ENCODE measurements at regions not wholly inside any gene's neighbourhood (a gene's known extent, or its start where the extent isn't known, plus 50 kb on each side); places are given as distances from the start of the nearest gene placed in this dataset.
"Not testable (repeated sequence)": the region's sequence is repeated elsewhere in the genome, so short reads cannot be mapped to it uniquely, and the experiment has no call there.

GRCh38 chr1:56118676-56119075 is 460.7 kb downstream of the PLPP3 start:
- TF ChIP-seq CTCF (IDR thresholded peaks at IDR 0.05; ENCODE audit: low read depth, low read length); EZH2phosphoT487 (IDR thresholded peaks at IDR 0.05; ENCODE audit: low read depth): not testable (repeated sequence)

Data from OCI-LY3 (cell line).